ENCODE measurements at regions not wholly inside any gene's neighbourhood (a gene's known extent, or its start where the extent isn't known, plus 50 kb on each side); places are given as distances from the start of the nearest gene placed in this dataset.

GRCh38 chr10:117938104-117938503 lies 108.6 kb downstream of the RAB11FIP2 start:
- Histone ChIP-seq H3K9me3 (ENCODE audit: low read depth, low read length) (no peaks in the 10 kb centered on the region), H3K4me3 (no peak overlapping the region), H3K36me3 (ENCODE audit: insufficient read depth, low read length) (no peaks in the 10 kb centered on the region), H3K27ac (no peak overlapping the region), H3K9ac (ENCODE audit: insufficient read length) (no peak overlapping the region)
- no peak for DNase-seq (ENCODE audit: low read depth, low spot score)
- TF ChIP-seq EZH2 (IDR thresholded peaks at IDR 0.05) = no peak
- TF ChIP-seq FOXP2 (optimal IDR thresholded peaks at IDR 0.05; ENCODE audit: control extremely low read depth, extremely low read length, insufficient read depth) = no peak
- TF ChIP-seq POLR2AphosphoS5 (IDR thresholded peaks at IDR 0.05; ENCODE audit: borderline replicate concordance, low read depth, low read length) = no peak

GRCh38 chr10:117942226-117942625 lies 104.5 kb downstream of the RAB11FIP2 start:
- Histone ChIP-seq H3K9me3 (ENCODE audit: low read depth, low read length) (no peaks in the 10 kb centered on the region), H3K4me3 (no peak overlapping the region), H3K27ac (no peak overlapping the region), H3K9ac (ENCODE audit: insufficient read length) (no peak overlapping the region), H3K36me3 (ENCODE audit: insufficient read depth, low read length) (no peaks in the 10 kb centered on the region)
- no peak for DNase-seq (ENCODE audit: low read depth, low spot score)
- no peak for TF ChIP-seq EZH2 (IDR thresholded peaks at IDR 0.05)
- TF ChIP-seq FOXP2 (optimal IDR thresholded peaks at IDR 0.05; ENCODE audit: control extremely low read depth, extremely low read length, insufficient read depth) = no peak
- TF ChIP-seq POLR2AphosphoS5 (IDR thresholded peaks at IDR 0.05; ENCODE audit: borderline replicate concordance, low read depth, low read length) = no peak

- no peaks in the 10 kb centered on the region for H3K36me3 ChIP-seq (ENCODE audit: insufficient read depth, low read length)
- TF ChIP-seq POLR2AphosphoS5 (IDR thresholded peaks at IDR 0.05; ENCODE audit: borderline replicate concordance, low read depth, low read length) (no peak), FOXP2 (optimal IDR thresholded peaks at IDR 0.05; ENCODE audit: control extremely low read depth, extremely low read length, insufficient read depth) (no peak), EZH2 (IDR thresholded peaks at IDR 0.05) (no peak)
- no peak overlapping the region for H3K4me3 ChIP-seq
- H3K9ac ChIP-seq (ENCODE audit: insufficient read length) = no peak overlapping the region
- H3K9me3 ChIP-seq (ENCODE audit: low read depth, low read length) = no peaks in the 10 kb centered on the region
- DNase-seq (ENCODE audit: low read depth, low spot score) = no peak
- no peak overlapping the region for H3K27ac ChIP-seq
These were observed 101.9 kb downstream of the RAB11FIP2 start for GRCh38 chr10:117944676-117945447.

GRCh38 chr10:117945651-117946050 lies 101.1 kb downstream of the RAB11FIP2 start:
- Histone ChIP-seq H3K27ac (no peak overlapping the region), H3K9me3 (ENCODE audit: low read depth, low read length) (no peaks in the 10 kb centered on the region), H3K4me3 (no peak overlapping the region), H3K9ac (ENCODE audit: insufficient read length) (no peak overlapping the region), H3K36me3 (ENCODE audit: insufficient read depth, low read length) (no peaks in the 10 kb centered on the region)
- no peak for DNase-seq (ENCODE audit: low read depth, low spot score)
- no peak for TF ChIP-seq EZH2 (IDR thresholded peaks at IDR 0.05)
- TF ChIP-seq FOXP2 (optimal IDR thresholded peaks at IDR 0.05; ENCODE audit: control extremely low read depth, extremely low read length, insufficient read depth) = no peak
- TF ChIP-seq POLR2AphosphoS5 (IDR thresholded peaks at IDR 0.05; ENCODE audit: borderline replicate concordance, low read depth, low read length) = no peak

GRCh38 chr10:117946525-117947070 lies 100.1 kb downstream of the RAB11FIP2 start:
- no peak for DNase-seq (ENCODE audit: low read depth, low spot score)
- H3K27ac ChIP-seq = no peak overlapping the region
- no peak overlapping the region for H3K9ac ChIP-seq (ENCODE audit: insufficient read length)
- H3K4me3 ChIP-seq = no peak overlapping the region
- H3K9me3 ChIP-seq (ENCODE audit: low read depth, low read length) = no peaks in the 10 kb centered on the region
- no peaks in the 10 kb centered on the region for H3K36me3 ChIP-seq (ENCODE audit: insufficient read depth, low read length)
- no peak for TF ChIP-seq EZH2 (IDR thresholded peaks at IDR 0.05)
- no peak for TF ChIP-seq FOXP2 (optimal IDR thresholded peaks at IDR 0.05; ENCODE audit: control extremely low read depth, extremely low read length, insufficient read depth)
- no peak for TF ChIP-seq POLR2AphosphoS5 (IDR thresholded peaks at IDR 0.05; ENCODE audit: borderline replicate concordance, low read depth, low read length)

- TF ChIP-seq POLR2AphosphoS5 (IDR thresholded peaks at IDR 0.05; ENCODE audit: borderline replicate concordance, low read depth, low read length) (no peak), FOXP2 (optimal IDR thresholded peaks at IDR 0.05; ENCODE audit: control extremely low read depth, extremely low read length, insufficient read depth) (no peak), EZH2 (IDR thresholded peaks at IDR 0.05) (no peak)
- Histone ChIP-seq H3K4me3 (no peak overlapping the region), H3K9me3 (ENCODE audit: low read depth, low read length) (no peaks in the 10 kb centered on the region), H3K9ac (ENCODE audit: insufficient read length) (no peak overlapping the region), H3K36me3 (ENCODE audit: insufficient read depth, low read length) (no peaks in the 10 kb centered on the region), H3K27ac (no peak overlapping the region)
- DNase-seq (ENCODE audit: low read depth, low spot score) = no peak
These were observed 98.2 kb downstream of the RAB11FIP2 start for GRCh38 chr10:117948493-117948892.

- DNase-seq (ENCODE audit: low read depth, low spot score) = no peak
- Histone ChIP-seq H3K4me3 (no peak overlapping the region), H3K36me3 (ENCODE audit: insufficient read depth, low read length) (no peaks in the 10 kb centered on the region), H3K9me3 (ENCODE audit: low read depth, low read length) (no peaks in the 10 kb centered on the region), H3K27ac (no peak overlapping the region), H3K9ac (ENCODE audit: insufficient read length) (no peak overlapping the region)
- TF ChIP-seq FOXP2 (optimal IDR thresholded peaks at IDR 0.05; ENCODE audit: control extremely low read depth, extremely low read length, insufficient read depth) (no peak), POLR2AphosphoS5 (IDR thresholded peaks at IDR 0.05; ENCODE audit: borderline replicate concordance, low read depth, low read length) (no peak), EZH2 (IDR thresholded peaks at IDR 0.05) (no peak)
These were observed 96.3 kb downstream of the RAB11FIP2 start for GRCh38 chr10:117950408-117950807.
